ENCODE measurements at regions not wholly inside any gene's neighbourhood (a gene's known extent, or its start where the extent isn't known, plus 50 kb on each side); places are given as distances from the start of the nearest gene placed in this dataset.
"Not testable (repeated sequence)": the region's sequence is repeated elsewhere in the genome, so short reads cannot be mapped to it uniquely, and the experiment has no call there.

DNA sequence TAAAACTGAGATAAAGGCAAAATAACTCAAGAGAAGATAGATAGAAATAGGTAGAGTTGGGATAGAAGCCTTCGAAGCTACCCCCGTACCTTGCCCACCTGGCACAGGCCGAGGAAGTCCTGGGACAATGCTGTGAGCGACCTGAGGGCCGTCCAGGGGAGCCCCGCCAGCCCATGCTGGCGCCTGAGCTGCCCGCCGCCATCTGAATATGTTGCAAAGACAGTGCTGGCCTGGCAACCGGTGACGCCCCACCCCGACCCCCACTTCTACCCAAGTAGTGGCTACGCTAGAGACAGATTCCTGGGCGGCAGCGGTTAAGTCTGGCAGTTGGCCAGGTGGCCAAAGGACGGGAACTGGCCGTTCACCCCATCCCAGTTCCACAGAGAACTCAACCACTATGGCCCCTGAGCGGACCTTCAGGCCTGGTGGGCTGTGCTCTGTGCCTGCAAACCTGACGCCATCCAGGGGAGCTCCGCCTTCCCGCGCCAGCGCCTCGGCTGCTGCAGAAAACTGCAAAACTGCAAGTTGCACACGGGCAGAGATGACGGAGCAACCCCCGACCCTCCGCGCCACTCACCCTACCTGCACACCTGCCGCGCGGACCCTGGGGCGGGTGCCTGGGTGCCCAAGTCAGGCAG, 866.2 kb downstream of the SPATA31A1 start:
- H3K9me3 ChIP-seq (ENCODE audit: control insufficient read depth, low read length); H3K4me1 ChIP-seq (ENCODE audit: control insufficient read depth, insufficient read depth, low read depth, low read length); H3K4me2 ChIP-seq (ENCODE audit: low read length, poor library complexity, severe bottlenecking); H2AK5ac ChIP-seq (ENCODE audit: low read length, severe bottlenecking); H3K9ac ChIP-seq (ENCODE audit: low read length); H3K14ac ChIP-seq (ENCODE audit: low read length in 2 of 2); H2BK5ac ChIP-seq (ENCODE audit: low read depth, low read length, poor library complexity, severe bottlenecking); H3K4me3 ChIP-seq (ENCODE audit: insufficient read depth in 1 of 2, low read depth in 1 of 2, low read length in 2 of 2); H3K36me3 ChIP-seq (ENCODE audit: control insufficient read depth in 1 of 2, insufficient read depth in 2 of 2, low read depth in 1 of 2, low read length in 2 of 2); H3K79me1 ChIP-seq (replicated peaks; ENCODE audit: low read length, poor library complexity, severe bottlenecking); H3K18ac ChIP-seq (ENCODE audit: low read depth in 1 of 2, low read length in 2 of 2); H2BK12ac ChIP-seq (ENCODE audit: low read length in 2 of 2); H4K91ac ChIP-seq (ENCODE audit: low read length); H3K23ac ChIP-seq (ENCODE audit: low read length in 2 of 2); H4K8ac ChIP-seq (ENCODE audit: low read length); H2BK120ac ChIP-seq (ENCODE audit: low read depth, low read length); H3K27me3 ChIP-seq (ENCODE audit: control insufficient read depth in 1 of 2, insufficient read depth in 1 of 2, low read length in 2 of 2); DNase-seq; H3K4ac ChIP-seq (ENCODE audit: low read depth in 1 of 2, low read length in 2 of 2); H3K27ac ChIP-seq (ENCODE audit: low read length, poor library complexity, severe bottlenecking); H2BK15ac ChIP-seq (ENCODE audit: low read depth, poor library complexity, severe bottlenecking); H2AFZ ChIP-seq (ENCODE audit: low read depth, low read length): not testable (repeated sequence)
- no CpG with 5 or more reads among the region's 33 CpGs for WGBS

DNA sequence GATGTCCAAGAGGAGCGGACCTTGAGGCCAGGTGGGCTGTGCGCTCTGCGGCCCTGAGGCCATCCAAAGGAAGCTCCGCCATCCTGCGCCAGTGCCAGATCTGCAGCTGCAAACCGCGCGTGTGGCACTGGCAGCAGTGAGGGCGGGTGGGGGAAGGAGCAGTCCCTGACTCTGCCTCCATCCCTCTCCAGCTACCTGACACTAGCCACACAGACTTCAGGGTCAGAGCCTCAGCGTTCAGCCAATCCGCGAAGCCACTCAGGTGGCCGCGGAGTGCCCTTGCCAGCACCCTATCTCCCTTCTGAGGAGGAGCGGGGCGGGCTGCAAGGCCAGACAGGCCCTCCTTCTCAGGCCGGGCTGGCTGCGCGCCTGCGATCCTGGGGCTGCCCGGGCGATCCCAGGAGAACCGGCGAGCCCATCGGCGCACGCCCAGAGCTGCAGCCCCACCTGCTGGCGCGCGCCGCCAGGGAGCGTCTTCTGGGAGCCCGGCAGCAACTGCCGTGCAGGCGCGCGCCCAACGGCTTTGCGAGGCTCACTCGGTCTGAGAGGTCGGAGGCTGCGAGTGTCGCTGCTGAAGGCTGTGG, 867.2 kb downstream of the SPATA31A1 start:
- not testable (repeated sequence) for H3K4me1 ChIP-seq (ENCODE audit: control insufficient read depth, insufficient read depth, low read depth, low read length); H3K18ac ChIP-seq (ENCODE audit: low read depth in 1 of 2, low read length in 2 of 2); H2AFZ ChIP-seq (ENCODE audit: low read depth, low read length); H4K91ac ChIP-seq (ENCODE audit: low read length); H2BK12ac ChIP-seq (ENCODE audit: low read length in 2 of 2); H2BK5ac ChIP-seq (ENCODE audit: low read depth, low read length, poor library complexity, severe bottlenecking); H4K8ac ChIP-seq (ENCODE audit: low read length); H3K14ac ChIP-seq (ENCODE audit: low read length in 2 of 2); H3K9ac ChIP-seq (ENCODE audit: low read length); H3K27me3 ChIP-seq (ENCODE audit: control insufficient read depth in 1 of 2, insufficient read depth in 1 of 2, low read length in 2 of 2); H3K27ac ChIP-seq (ENCODE audit: low read length, poor library complexity, severe bottlenecking); H3K4ac ChIP-seq (ENCODE audit: low read depth in 1 of 2, low read length in 2 of 2); H2BK120ac ChIP-seq (ENCODE audit: low read depth, low read length); H3K23ac ChIP-seq (ENCODE audit: low read length in 2 of 2); H2AK5ac ChIP-seq (ENCODE audit: low read length, severe bottlenecking); H3K36me3 ChIP-seq (ENCODE audit: control insufficient read depth in 1 of 2, insufficient read depth in 2 of 2, low read depth in 1 of 2, low read length in 2 of 2); H3K4me2 ChIP-seq (ENCODE audit: low read length, poor library complexity, severe bottlenecking); DNase-seq; H2BK15ac ChIP-seq (ENCODE audit: low read depth, poor library complexity, severe bottlenecking); H3K9me3 ChIP-seq (ENCODE audit: control insufficient read depth, low read length); H3K79me1 ChIP-seq (replicated peaks; ENCODE audit: low read length, poor library complexity, severe bottlenecking); H3K4me3 ChIP-seq (ENCODE audit: insufficient read depth in 1 of 2, low read depth in 1 of 2, low read length in 2 of 2)
- WGBS, result no CpG with 5 or more reads among the region's 43 CpGs

DNA sequence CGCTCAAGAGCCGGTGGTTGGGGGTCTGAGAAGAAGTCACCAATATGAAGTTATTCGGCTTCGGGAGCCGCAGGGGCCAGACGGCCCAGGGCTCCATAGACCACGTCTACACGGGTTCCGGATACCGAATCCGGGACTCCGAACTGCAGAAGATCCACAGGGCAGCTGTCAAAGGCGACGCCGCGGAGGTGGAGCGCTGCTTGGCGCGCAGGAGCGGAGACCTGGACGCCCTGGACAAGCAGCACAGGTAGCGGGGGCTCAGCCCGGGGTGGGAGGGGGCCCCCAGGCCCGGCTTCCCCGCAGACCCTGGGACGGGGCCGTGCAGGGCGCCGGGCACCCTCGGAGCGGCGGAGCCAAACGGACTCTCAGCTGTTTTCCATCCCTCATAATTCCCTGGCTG, 867.9 kb downstream of the SPATA31A1 start:
- H3K23ac ChIP-seq (ENCODE audit: low read length in 2 of 2); H4K91ac ChIP-seq (ENCODE audit: low read length); H3K27ac ChIP-seq (ENCODE audit: low read length, poor library complexity, severe bottlenecking); H3K4me2 ChIP-seq (ENCODE audit: low read length, poor library complexity, severe bottlenecking); H2AK5ac ChIP-seq (ENCODE audit: low read length, severe bottlenecking); H3K9me3 ChIP-seq (ENCODE audit: control insufficient read depth, low read length); H2BK5ac ChIP-seq (ENCODE audit: low read depth, low read length, poor library complexity, severe bottlenecking); H4K8ac ChIP-seq (ENCODE audit: low read length); H3K4me1 ChIP-seq (ENCODE audit: control insufficient read depth, insufficient read depth, low read depth, low read length); H3K4me3 ChIP-seq (ENCODE audit: insufficient read depth in 1 of 2, low read depth in 1 of 2, low read length in 2 of 2); DNase-seq; H3K18ac ChIP-seq (ENCODE audit: low read depth in 1 of 2, low read length in 2 of 2); H3K14ac ChIP-seq (ENCODE audit: low read length in 2 of 2); H3K27me3 ChIP-seq (ENCODE audit: control insufficient read depth in 1 of 2, insufficient read depth in 1 of 2, low read length in 2 of 2); H3K4ac ChIP-seq (ENCODE audit: low read depth in 1 of 2, low read length in 2 of 2); H2BK12ac ChIP-seq (ENCODE audit: low read length in 2 of 2); H2AFZ ChIP-seq (ENCODE audit: low read depth, low read length); H3K9ac ChIP-seq (ENCODE audit: low read length); H2BK120ac ChIP-seq (ENCODE audit: low read depth, low read length); H2BK15ac ChIP-seq (ENCODE audit: low read depth, poor library complexity, severe bottlenecking); H3K36me3 ChIP-seq (ENCODE audit: control insufficient read depth in 1 of 2, insufficient read depth in 2 of 2, low read depth in 1 of 2, low read length in 2 of 2); H3K79me1 ChIP-seq (replicated peaks; ENCODE audit: low read length, poor library complexity, severe bottlenecking): not testable (repeated sequence)
- no CpG with 5 or more reads among the region's 33 CpGs for WGBS
